Suprapubic skin (tissue), 4 donors: ENCODE measurements at regions not wholly inside any gene's neighbourhood (a gene's known extent, or its start where the extent isn't known, plus 50 kb on each side); places are given as distances from the start of the nearest gene placed in this dataset.

Experiments used
- EP300 ChIP-seq: sonication (generic); formaldehyde crosslinking; IDR thresholded peaks from one replicate; pipeline ENCODE4 v1.6.1; 2017; ENCODE audit warnings: antibody characterized with exemption
- POLR2A ChIP-seq, 2 donors: fragments of 450-650 bp; IDR thresholded peaks; one replicate each; pipeline ENCODE4 v1.6.1; 2017; ENCODE audit warnings: antibody characterized with exemption in 2 of 2, mild to moderate bottlenecking in 2 of 2, moderate library complexity in 2 of 2
- POLR2AphosphoS5 ChIP-seq, 3 donors: sonication (generic); formaldehyde crosslinking; IDR thresholded peaks; one replicate each; pipeline ENCODE4 v1.6.1; 2017; ENCODE audit warnings: antibody characterized with exemption in 3 of 3
- TF ChIP-seq, protein P1 (sequence below), 2 donors: fragments of 200-600 bp in 1 of 2; fragments of 450-650 bp in 1 of 2; sonication (generic) in 1 of 2; IDR thresholded peaks; one replicate each; pipeline ENCODE4 v1.5.1; 2016 to 2019; ENCODE audit warnings: antibody characterized with exemption in 2 of 2, mild to moderate bottlenecking in 1 of 2, moderate library complexity in 1 of 2

DNA sequence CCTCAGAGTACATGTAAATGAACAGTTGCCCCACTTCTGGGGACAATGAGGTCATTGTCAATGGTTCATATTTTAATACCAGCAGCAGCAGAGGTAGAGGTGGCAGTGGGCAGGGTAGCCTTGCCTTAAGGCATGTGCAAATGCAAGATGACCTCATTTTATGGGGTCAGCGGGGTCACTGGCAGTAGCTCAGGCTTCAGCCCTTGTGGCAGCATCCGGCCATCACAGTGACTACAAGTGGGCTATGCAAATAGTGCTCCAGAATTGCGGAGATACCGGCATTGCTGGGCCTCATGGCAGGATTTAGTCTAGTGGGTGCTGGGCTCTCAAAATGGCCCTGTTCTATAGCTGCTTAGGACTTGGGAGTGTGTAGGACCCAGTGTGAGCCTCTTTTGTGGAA, 144.7 kb downstream of the FAM47A start:
- TF ChIP-seq, protein P1, sequence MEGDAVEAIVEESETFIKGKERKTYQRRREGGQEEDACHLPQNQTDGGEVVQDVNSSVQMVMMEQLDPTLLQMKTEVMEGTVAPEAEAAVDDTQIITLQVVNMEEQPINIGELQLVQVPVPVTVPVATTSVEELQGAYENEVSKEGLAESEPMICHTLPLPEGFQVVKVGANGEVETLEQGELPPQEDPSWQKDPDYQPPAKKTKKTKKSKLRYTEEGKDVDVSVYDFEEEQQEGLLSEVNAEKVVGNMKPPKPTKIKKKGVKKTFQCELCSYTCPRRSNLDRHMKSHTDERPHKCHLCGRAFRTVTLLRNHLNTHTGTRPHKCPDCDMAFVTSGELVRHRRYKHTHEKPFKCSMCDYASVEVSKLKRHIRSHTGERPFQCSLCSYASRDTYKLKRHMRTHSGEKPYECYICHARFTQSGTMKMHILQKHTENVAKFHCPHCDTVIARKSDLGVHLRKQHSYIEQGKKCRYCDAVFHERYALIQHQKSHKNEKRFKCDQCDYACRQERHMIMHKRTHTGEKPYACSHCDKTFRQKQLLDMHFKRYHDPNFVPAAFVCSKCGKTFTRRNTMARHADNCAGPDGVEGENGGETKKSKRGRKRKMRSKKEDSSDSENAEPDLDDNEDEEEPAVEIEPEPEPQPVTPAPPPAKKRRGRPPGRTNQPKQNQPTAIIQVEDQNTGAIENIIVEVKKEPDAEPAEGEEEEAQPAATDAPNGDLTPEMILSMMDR (IDR thresholded peaks at IDR 0.05): no peak
- no peak for TF ChIP-seq POLR2A (IDR thresholded peaks at IDR 0.05)
- no peak for TF ChIP-seq POLR2AphosphoS5 (IDR thresholded peaks at IDR 0.05)
- TF ChIP-seq EP300: no peak
